NCI-H1417 treated with DMSO at 0.1 percent for 48 hours (cell line): ENCODE measurements at regions not wholly inside any gene's neighbourhood (a gene's known extent, or its start where the extent isn't known, plus 50 kb on each side); places are given as distances from the start of the nearest gene placed in this dataset.

Source experiments
- DNase-seq: peaks from one replicate; lab custom pipeline; 2025; lab: John Stamatoyannopoulos, UW

GRCh38 chr4:137310593-137311490 lies 221.5 kb downstream of the PCDH18 start:
- no peak for DNase-seq

- DNase-seq: no peak
Observed at GRCh38 chr4:137310166-137310565, 222.1 kb downstream of the PCDH18 start.

GRCh38 chr4:137309424-137309823 lies 222.9 kb downstream of the PCDH18 start:
- DNase-seq: no peak

- no peak for DNase-seq
Observed at GRCh38 chr4:137307806-137308205, 224.5 kb downstream of the PCDH18 start.

GRCh38 chr4:137300776-137301175 lies 231.5 kb downstream of the PCDH18 start:
- DNase-seq: no peak

GRCh38 chr4:137299281-137299680 lies 233.0 kb downstream of the PCDH18 start:
- no peak for DNase-seq

- DNase-seq: no peak
Observed at GRCh38 chr4:137293281-137293680, 239.0 kb downstream of the PCDH18 start.

GRCh38 chr4:137283737-137284136 lies 248.6 kb downstream of the PCDH18 start:
- DNase-seq: no peak

- no peak for DNase-seq
Observed at GRCh38 chr4:137278431-137278830, 253.9 kb downstream of the PCDH18 start.

- no peak for DNase-seq
Observed at GRCh38 chr4:137274404-137274803, 257.9 kb downstream of the PCDH18 start.

GRCh38 chr4:137267024-137267423 lies 265.3 kb downstream of the PCDH18 start:
- DNase-seq: no peak

- no peak for DNase-seq
Observed at GRCh38 chr4:137266511-137266910, 265.8 kb downstream of the PCDH18 start.

GRCh38 chr4:137263206-137263605 lies 269.1 kb downstream of the PCDH18 start:
- DNase-seq: no peak

GRCh38 chr4:137253949-137254348 lies 278.3 kb downstream of the PCDH18 start:
- DNase-seq: no peak

- DNase-seq: no peak
Observed at GRCh38 chr4:137249112-137249511, 283.2 kb downstream of the PCDH18 start.

- DNase-seq: peak; percentile 35
Observed at GRCh38 chr4:137238456-137239162, 293.7 kb downstream of the PCDH18 start.

- no peak for DNase-seq
Observed at GRCh38 chr4:137226900-137227299, 305.4 kb downstream of the PCDH18 start.

- DNase-seq: no peak
Observed at GRCh38 chr4:137226221-137226620, 306.1 kb downstream of the PCDH18 start.

GRCh38 chr4:137213372-137214173 lies 318.7 kb downstream of the PCDH18 start:
- no peak for DNase-seq

GRCh38 chr4:137212601-137213000 lies 319.7 kb downstream of the PCDH18 start:
- DNase-seq: no peak

GRCh38 chr4:137209240-137209639 lies 323.1 kb downstream of the PCDH18 start:
- no peak for DNase-seq

GRCh38 chr4:137206781-137207180 lies 325.5 kb downstream of the PCDH18 start:
- no peak for DNase-seq
